ENCODE measurements at regions not wholly inside any gene's neighbourhood (a gene's known extent, or its start where the extent isn't known, plus 50 kb on each side); places are given as distances from the start of the nearest gene placed in this dataset.
"Not testable (repeated sequence)": the region's sequence is repeated elsewhere in the genome, so short reads cannot be mapped to it uniquely, and the experiment has no call there.

GRCh38 chr16:63131503-63131902 lies 1095.3 kb upstream of the CDH8 start:
- H3K27me3 ChIP-seq, result no peaks in the 10 kb centered on the region
- 79 to 84% methylated on average over 2 of the region's 2 CpGs for WGBS, 2 donors

GRCh38 chr16:63130942-63131341 lies 1094.7 kb upstream of the CDH8 start:
- Histone ChIP-seq H3K9me3 (no peaks in the 10 kb centered on the region), H3K27me3 (no peaks in the 10 kb centered on the region), H3K4me1 (no peaks in the 10 kb centered on the region), H3K36me3 (ENCODE audit: low read depth, missing control alignments) (no peaks in the 10 kb centered on the region), H3K27ac (no peak overlapping the region), H3K4me3 (no peak overlapping the region)
- no peak for DNase-seq
- intact Hi-C loops (cut with DNase I; ENCODE audit: low total_unique reads), result no loop called here
- 83 to 84% methylated on average over 4 of the region's 4 CpGs for WGBS, 2 donors
- no peak for TF ChIP-seq POLR2A (IDR thresholded peaks at IDR 0.05)
- TF ChIP-seq, protein P1, sequence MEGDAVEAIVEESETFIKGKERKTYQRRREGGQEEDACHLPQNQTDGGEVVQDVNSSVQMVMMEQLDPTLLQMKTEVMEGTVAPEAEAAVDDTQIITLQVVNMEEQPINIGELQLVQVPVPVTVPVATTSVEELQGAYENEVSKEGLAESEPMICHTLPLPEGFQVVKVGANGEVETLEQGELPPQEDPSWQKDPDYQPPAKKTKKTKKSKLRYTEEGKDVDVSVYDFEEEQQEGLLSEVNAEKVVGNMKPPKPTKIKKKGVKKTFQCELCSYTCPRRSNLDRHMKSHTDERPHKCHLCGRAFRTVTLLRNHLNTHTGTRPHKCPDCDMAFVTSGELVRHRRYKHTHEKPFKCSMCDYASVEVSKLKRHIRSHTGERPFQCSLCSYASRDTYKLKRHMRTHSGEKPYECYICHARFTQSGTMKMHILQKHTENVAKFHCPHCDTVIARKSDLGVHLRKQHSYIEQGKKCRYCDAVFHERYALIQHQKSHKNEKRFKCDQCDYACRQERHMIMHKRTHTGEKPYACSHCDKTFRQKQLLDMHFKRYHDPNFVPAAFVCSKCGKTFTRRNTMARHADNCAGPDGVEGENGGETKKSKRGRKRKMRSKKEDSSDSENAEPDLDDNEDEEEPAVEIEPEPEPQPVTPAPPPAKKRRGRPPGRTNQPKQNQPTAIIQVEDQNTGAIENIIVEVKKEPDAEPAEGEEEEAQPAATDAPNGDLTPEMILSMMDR (IDR thresholded peaks at IDR 0.05), result no peak

More at GRCh38 chr16:63131503-63131902, 1095.3 kb upstream of the CDH8 start:
- no peak for DNase-seq
- no peak overlapping the region for H3K4me3 ChIP-seq
- H3K27ac ChIP-seq, result no peak overlapping the region
- intact Hi-C loops (cut with DNase I; ENCODE audit: low total_unique reads), result no loop called here
- H3K36me3 ChIP-seq (ENCODE audit: low read depth, missing control alignments), result no peaks in the 10 kb centered on the region
- H3K4me1 ChIP-seq, result no peaks in the 10 kb centered on the region
- no peaks in the 10 kb centered on the region for H3K9me3 ChIP-seq
- TF ChIP-seq, protein P1 (IDR thresholded peaks at IDR 0.05), result no peak

- H3K4me1 ChIP-seq, result no peaks in the 10 kb centered on the region
- no peaks in the 10 kb centered on the region for H3K36me3 ChIP-seq (ENCODE audit: low read depth, missing control alignments)
- TF ChIP-seq, protein P1 (IDR thresholded peaks at IDR 0.05), result no peak
- TF ChIP-seq POLR2A (IDR thresholded peaks at IDR 0.05), result no peak
- DNase-seq, result no peak
- peak overlapping the region; percentile 37 to 54 for H3K4me3 ChIP-seq
- no peaks in the 10 kb centered on the region for H3K27me3 ChIP-seq
- intact Hi-C loops (cut with DNase I; ENCODE audit: low total_unique reads), result no loop called here
- WGBS, 2 donors, result 84% methylated on average over 27 of the region's 46 CpGs; no CpG with 5 or more reads in 1 of the 2 donors
- H3K27ac ChIP-seq, result no peak overlapping the region
- no peaks in the 10 kb centered on the region for H3K9me3 ChIP-seq
These were observed 1093.3 kb upstream of the CDH8 start for GRCh38 chr16:63129411-63130125.

DNA sequence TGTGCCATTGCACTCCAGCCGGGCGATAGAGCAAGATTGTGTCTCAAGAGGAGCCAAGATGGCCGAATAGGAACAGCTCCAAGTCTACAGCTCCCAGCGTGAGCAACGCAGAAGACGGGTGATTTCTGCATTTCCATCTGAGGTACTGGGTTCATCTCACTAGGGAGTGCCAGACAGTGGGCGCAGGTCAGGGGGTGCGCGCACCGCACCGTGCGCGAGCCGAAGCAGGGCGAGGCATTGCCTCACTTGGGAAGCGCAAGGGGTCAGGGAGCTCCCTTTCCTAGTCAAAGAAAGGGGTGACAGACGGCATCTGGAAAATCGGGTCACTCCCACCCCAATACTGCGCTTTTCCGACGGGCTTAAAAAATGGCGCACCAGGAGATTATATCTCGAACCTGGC lies 1083.7 kb upstream of the CDH8 start:
- H3K9me3 ChIP-seq; H3K4me3 ChIP-seq; H3K4me1 ChIP-seq; H3K27me3 ChIP-seq; H3K27ac ChIP-seq; DNase-seq; H3K36me3 ChIP-seq (ENCODE audit: low read depth, missing control alignments); intact Hi-C loops (cut with DNase I; ENCODE audit: low total_unique reads): not testable (repeated sequence)
- WGBS, 2 donors, result 88 to 96% methylated on average over 9 to 23 of the region's 23 CpGs

DNA sequence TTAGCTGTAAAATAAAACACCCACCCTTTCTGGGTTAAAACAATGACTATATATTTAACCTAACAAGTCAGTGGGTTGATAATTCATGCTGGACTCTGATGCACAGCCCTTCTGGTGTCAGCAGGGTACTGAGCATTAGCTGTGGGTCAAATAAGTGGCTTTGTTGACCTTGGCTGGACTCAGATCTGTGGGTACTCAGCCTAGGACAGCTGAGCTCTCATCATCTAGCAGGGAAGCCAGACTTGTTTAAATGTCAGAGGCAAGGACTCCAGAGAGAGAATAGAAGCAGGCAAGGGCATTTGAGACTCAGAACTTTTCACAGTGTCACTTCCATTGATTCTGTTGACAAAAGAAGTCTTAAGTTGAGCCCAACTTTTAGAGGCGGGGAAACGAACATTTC lies 1063.8 kb upstream of the CDH8 start:
- Histone ChIP-seq H3K27me3 (no peaks in the 10 kb centered on the region), H3K4me3 (no peak overlapping the region), H3K9me3 (no peaks in the 10 kb centered on the region), H3K36me3 (ENCODE audit: low read depth, missing control alignments) (no peaks in the 10 kb centered on the region), H3K27ac (no peak overlapping the region), H3K4me1 (no peaks in the 10 kb centered on the region)
- DNase-seq, result no peak
- TF ChIP-seq, protein P1 (IDR thresholded peaks at IDR 0.05), result no peak
- no peak for TF ChIP-seq POLR2A (IDR thresholded peaks at IDR 0.05)
- intact Hi-C loops (cut with DNase I; ENCODE audit: low total_unique reads), result no loop called here
- 82 to 89% methylated on average over 2 of the region's 2 CpGs for WGBS, 2 donors

Data from testis (tissue), 2 donors.